ENCODE measurements at regions not wholly inside any gene's neighbourhood (a gene's known extent, or its start where the extent isn't known, plus 50 kb on each side); places are given as distances from the start of the nearest gene placed in this dataset.
"Not testable (repeated sequence)": the region's sequence is repeated elsewhere in the genome, so short reads cannot be mapped to it uniquely, and the experiment has no call there.

- DNase-seq (ENCODE audit: low read depth in 2 of 2), result no peak
These were observed 50.3 kb upstream of the ITGA11 start for GRCh38 chr15:68482246-68482645.

GRCh38 chr15:68483165-68483564 lies 51.2 kb upstream of the ITGA11 start:
- no peak for DNase-seq (ENCODE audit: low read depth in 2 of 2)

- no peak for DNase-seq (ENCODE audit: low read depth in 2 of 2)
These were observed 52.3 kb upstream of the ITGA11 start for GRCh38 chr15:68484220-68484619.

GRCh38 chr15:68484696-68485400 lies 52.9 kb upstream of the ITGA11 start:
- DNase-seq (ENCODE audit: low read depth in 2 of 2), result no peak

GRCh38 chr15:68485721-68486360 lies 53.9 kb upstream of the ITGA11 start:
- no peak for DNase-seq (ENCODE audit: low read depth in 2 of 2)

- peak in 1 of 2 donors; percentile 20 for DNase-seq (ENCODE audit: low read depth in 2 of 2)
These were observed 55.3 kb upstream of the ITGA11 start for GRCh38 chr15:68487087-68487843.

- no peak for DNase-seq (ENCODE audit: low read depth in 2 of 2)
These were observed 56.3 kb upstream of the ITGA11 start for GRCh38 chr15:68488290-68488689.

- DNase-seq (ENCODE audit: low read depth in 2 of 2), result no peak
These were observed 57.0 kb upstream of the ITGA11 start for GRCh38 chr15:68488966-68489365.

GRCh38 chr15:68489421-68489820 lies 57.5 kb upstream of the ITGA11 start:
- DNase-seq (ENCODE audit: low read depth in 2 of 2), result no peak

- DNase-seq (ENCODE audit: low read depth in 2 of 2), result no peak
These were observed 59.6 kb upstream of the ITGA11 start for GRCh38 chr15:68491415-68492106.

GRCh38 chr15:68492855-68493254 lies 60.9 kb upstream of the ITGA11 start:
- no peak for DNase-seq (ENCODE audit: low read depth in 2 of 2)

GRCh38 chr15:68493629-68494028 lies 61.7 kb upstream of the ITGA11 start:
- DNase-seq (ENCODE audit: low read depth in 2 of 2), result no peak

- DNase-seq (ENCODE audit: low read depth in 2 of 2), result peak in 1 of 2 donors; percentile 36
These were observed 62.7 kb upstream of the ITGA11 start for GRCh38 chr15:68494573-68495110.

- no peak for DNase-seq (ENCODE audit: low read depth in 2 of 2)
These were observed 63.4 kb upstream of the ITGA11 start for GRCh38 chr15:68495221-68495950.

GRCh38 chr15:68495981-68496705 lies 64.2 kb upstream of the ITGA11 start:
- no peak for DNase-seq (ENCODE audit: low read depth in 2 of 2)

GRCh38 chr15:68496751-68497150 lies 64.8 kb upstream of the ITGA11 start:
- DNase-seq (ENCODE audit: low read depth in 2 of 2), result not testable (repeated sequence)

- DNase-seq (ENCODE audit: low read depth in 2 of 2), result no peak
These were observed 65.4 kb upstream of the ITGA11 start for GRCh38 chr15:68497206-68497910.

GRCh38 chr15:68498076-68498475 lies 66.1 kb upstream of the ITGA11 start:
- no peak for DNase-seq (ENCODE audit: low read depth in 2 of 2)

- no peak for DNase-seq (ENCODE audit: low read depth in 2 of 2)
These were observed 67.8 kb upstream of the ITGA11 start for GRCh38 chr15:68499620-68500312.
